Liver (tissue), 8 donors: ENCODE measurements at regions not wholly inside any gene's neighbourhood (a gene's known extent, or its start where the extent isn't known, plus 50 kb on each side); places are given as distances from the start of the nearest gene placed in this dataset.

ENCODE experiments used
- DNase-seq: peaks from one replicate; pipeline ENCODE4 v3.0.0-alpha.2; 2017; ENCODE audit warnings: low spot score
- H3K27ac ChIP-seq, 2 donors: one replicate each; pipeline ENCODE4 v1.7.0; 2013; ENCODE audit warnings: inconsistent platforms in 2 of 2, low read length in 2 of 2, control low read depth in 1 of 2, low read depth in 1 of 2, mild to moderate bottlenecking in 1 of 2
- H3K27me3 ChIP-seq, 4 donors: one replicate each; pipeline versions ENCODE4 v1.6.1 to v1.7.0; 2013; ENCODE audit warnings: low read length in 3 of 4, inconsistent platforms in 1 of 4, mild to moderate bottlenecking in 1 of 4, moderate library complexity in 1 of 4; ENCODE audit not compliant: control insufficient read depth in 4 of 4, insufficient read depth in 4 of 4
- H3K36me3 ChIP-seq, 4 donors: one replicate each; pipeline versions ENCODE4 v1.6.1 to v1.7.0; 2013; ENCODE audit warnings: low read length in 3 of 4, mild to moderate bottlenecking in 3 of 4, low read depth in 1 of 4, moderate library complexity in 1 of 4; ENCODE audit not compliant: control insufficient read depth in 4 of 4, insufficient read depth in 3 of 4
- H3K4me1 ChIP-seq, 4 donors: one replicate each; pipeline versions ENCODE4 v1.6.1 to v1.7.0; 2013; ENCODE audit warnings: low read length in 3 of 4, mild to moderate bottlenecking in 3 of 4, moderate library complexity in 1 of 4; ENCODE audit not compliant: control insufficient read depth in 4 of 4, insufficient read depth in 4 of 4
- H3K4me3 ChIP-seq, 3 donors: one replicate each; pipeline versions ENCODE4 v1.6.1 to v1.7.0; 2013; ENCODE audit warnings: low read length in 3 of 3, control low read depth in 1 of 3, low read depth in 1 of 3, mild to moderate bottlenecking in 1 of 3
- H3K9ac ChIP-seq, 2 donors: one replicate each; pipeline ENCODE4 v1.7.0; 2013; ENCODE audit warnings: low read length in 2 of 2, mild to moderate bottlenecking in 2 of 2, moderate library complexity in 2 of 2, control low read depth in 1 of 2, low read depth in 1 of 2
- H3K9me3 ChIP-seq, 4 donors: one replicate each; pipeline versions ENCODE4 v1.6.1 to v1.7.0; 2013; ENCODE audit warnings: low read length in 3 of 4; ENCODE audit not compliant: control insufficient read depth in 4 of 4
- ATF3 ChIP-seq: IDR thresholded peaks from 2 replicates; pipeline ENCODE4 v1.6.1; 2016; ENCODE audit warnings: antibody characterized with exemption
- CTCF ChIP-seq: fragments of 150-350 bp; IDR thresholded peaks from 2 replicates; pipeline ENCODE4 v1.5.1; 2017; ENCODE audit warnings: improper control_type of control experiment, low read depth, low read length; ENCODE audit not compliant: missing input control
- EGR1 ChIP-seq, 2 donors: IDR thresholded peaks; 2 replicates each; pipeline ENCODE4 v1.6.1; 2016 to 2018; ENCODE audit warnings: antibody characterized with exemption in 2 of 2, low read depth in 2 of 2
- FOXA1 ChIP-seq: IDR thresholded peaks from 2 replicates; pipeline ENCODE4 v1.6.1; 2016; ENCODE audit warnings: antibody characterized with exemption
- FOXA2 ChIP-seq: IDR thresholded peaks from 2 replicates; pipeline ENCODE4 v1.6.1; 2016; ENCODE audit warnings: antibody characterized with exemption
- GABPA ChIP-seq, 2 donors: IDR thresholded peaks in 1 of 2; conservative IDR thresholded peaks in 1 of 2; 2 replicates each; pipeline ENCODE4 v1.6.1; 2016; ENCODE audit warnings: antibody characterized with exemption in 2 of 2, mild to moderate bottlenecking in 1 of 2, moderate library complexity in 1 of 2
- HNF4A ChIP-seq, 2 donors: conservative IDR thresholded peaks; 2 replicates each; pipeline ENCODE4 v1.6.1; 2016; ENCODE audit warnings: antibody characterized with exemption in 2 of 2, mild to moderate bottlenecking in 2 of 2
- HNF4G ChIP-seq: IDR thresholded peaks from 2 replicates; pipeline ENCODE4 v1.6.1; 2016; ENCODE audit warnings: antibody characterized with exemption
- JUND ChIP-seq, 2 donors: IDR thresholded peaks; 2 replicates each; pipeline ENCODE4 v1.6.1; 2016; ENCODE audit warnings: antibody characterized with exemption in 2 of 2
- MAX ChIP-seq: IDR thresholded peaks from 2 replicates; pipeline ENCODE4 v1.6.1; 2016; ENCODE audit warnings: antibody characterized with exemption
- NR2F2 ChIP-seq: IDR thresholded peaks from 2 replicates; pipeline ENCODE4 v1.6.1; 2016; ENCODE audit warnings: antibody characterized with exemption
- SP1 ChIP-seq: IDR thresholded peaks from 2 replicates; pipeline ENCODE4 v1.6.1; 2018; ENCODE audit warnings: antibody characterized with exemption, mild to moderate bottlenecking
- TAF1 ChIP-seq: conservative IDR thresholded peaks from 2 replicates; pipeline ENCODE4 v1.6.1; 2016; ENCODE audit warnings: antibody characterized with exemption, mild to moderate bottlenecking
- YY1 ChIP-seq: IDR thresholded peaks from 2 replicates; pipeline ENCODE4 v1.6.1; 2016; ENCODE audit warnings: antibody characterized with exemption, mild to moderate bottlenecking
- ZBTB33 ChIP-seq: IDR thresholded peaks from 2 replicates; pipeline ENCODE4 v1.6.1; 2016; ENCODE audit warnings: antibody characterized with exemption
- WGBS: extraction: QIAGEN DNeasy Blood & Tissue Kit; methylation state at CpG from one replicate; pipeline ENCODE4 v1.1.7; 2013; 5-methylcytosine and 5-hydroxymethylcytosine counted together
- donor health status: healthy.
- donor health status: healthy.
- donor health status: healthy.
- donor health status: healthy.
- donor health status: healthy.

GRCh38 chr7:3215624-3216585, 85.1 kb upstream of the SDK1 start:
- H3K4me1 ChIP-seq = peaks cover 0 to 3% (median 0%) of the 10 kb centered on the region in 4 donors
- H3K9me3 ChIP-seq = no peaks in the 10 kb centered on the region
- no peak overlapping the region for H3K4me3 ChIP-seq
- TF ChIP-seq FOXA2 (no peak), CTCF (no peak), GABPA (IDR thresholded peaks at IDR 0.05 in 1 of 2, conservative IDR thresholded peaks at IDR 0.05 in 1 of 2) (no peak), ATF3 (no peak), FOXA1 (no peak), NR2F2 (no peak), ZBTB33 (no peak), JUND (IDR thresholded peaks at IDR 0.05) (no peak), HNF4A (conservative IDR thresholded peaks at IDR 0.05) (no peak), SP1 (no peak), EGR1 (IDR thresholded peaks at IDR 0.05; ENCODE audit: low read depth in 2 of 2) (no peak), MAX (no peak), YY1 (no peak), TAF1 (no peak)
- H3K27ac ChIP-seq = no peak overlapping the region
- no peaks in the 10 kb centered on the region for H3K36me3 ChIP-seq
- 85% methylated on average over 14 of the region's 14 CpGs for WGBS
- no peak for DNase-seq
- H3K27me3 ChIP-seq = peaks cover 0 to 3% (median 1%) of the 10 kb centered on the region in 4 donors
- no peak overlapping the region for H3K9ac ChIP-seq

GRCh38 chr7:3217166-3217565, 83.9 kb upstream of the SDK1 start:
- DNase-seq = no peak
- Histone ChIP-seq H3K4me3 (no peak overlapping the region), H3K4me1 (peaks cover 0 to 3% (median 0%) of the 10 kb centered on the region in 4 donors)

More at GRCh38 chr7:3217166-3217565, 83.9 kb upstream of the SDK1 start:
- 77% methylated on average over 3 of the region's 3 CpGs for WGBS
- TF ChIP-seq FOXA1 = no peak
- TF ChIP-seq GABPA (IDR thresholded peaks at IDR 0.05 in 1 of 2, conservative IDR thresholded peaks at IDR 0.05 in 1 of 2) = no peak
- no peak for TF ChIP-seq HNF4G
- no peak for TF ChIP-seq SP1
- Histone ChIP-seq H3K27me3 (peaks cover 0 to 3% (median 1%) of the 10 kb centered on the region in 4 donors), H3K27ac (no peak overlapping the region), H3K36me3 (no peaks in the 10 kb centered on the region), H3K9me3 (no peaks in the 10 kb centered on the region), H3K9ac (no peak overlapping the region)
